NCI-H2107 (cell line): ENCODE measurements at regions not wholly inside any gene's neighbourhood (a gene's known extent, or its start where the extent isn't known, plus 50 kb on each side); places are given as distances from the start of the nearest gene placed in this dataset.

Experiments
- DNase-seq: peaks from one replicate; lab custom pipeline; 2025; lab: John Stamatoyannopoulos, UW

- DNase-seq = no peak
These were observed 496.0 kb upstream of the CLINT1 start for GRCh38 chr5:158354958-158355357.

DNA sequence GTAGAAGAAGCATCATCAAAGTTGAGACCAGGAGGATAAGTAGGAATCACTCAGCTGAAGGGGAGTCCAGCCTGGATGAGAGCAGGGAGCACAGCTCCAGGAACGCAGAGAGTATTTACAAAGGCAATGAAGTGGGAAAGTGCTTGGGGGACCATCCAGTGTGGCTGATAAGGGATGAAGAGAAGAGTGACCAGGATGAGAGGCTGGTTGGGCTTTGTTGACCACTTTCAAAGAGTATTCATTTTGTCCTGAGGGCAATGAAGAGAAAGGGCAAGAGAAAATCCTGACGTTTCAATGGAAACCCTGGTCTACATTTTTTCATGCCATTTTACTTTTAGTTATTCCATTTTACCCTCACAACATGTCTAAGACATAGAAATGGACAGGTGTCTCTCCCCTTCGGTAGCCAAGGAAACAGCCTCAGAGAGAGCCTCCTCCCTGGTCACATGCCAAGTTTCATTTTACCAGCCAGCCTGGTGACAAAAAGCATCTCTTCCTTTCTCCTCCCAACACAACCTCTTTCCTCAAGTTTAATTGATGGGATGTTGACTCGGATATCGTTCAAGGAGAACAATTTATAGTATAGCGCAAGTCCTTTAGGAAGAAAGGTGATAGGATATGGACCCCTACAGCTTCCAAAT lies 492.7 kb upstream of the CLINT1 start:
- no peak for DNase-seq

DNA sequence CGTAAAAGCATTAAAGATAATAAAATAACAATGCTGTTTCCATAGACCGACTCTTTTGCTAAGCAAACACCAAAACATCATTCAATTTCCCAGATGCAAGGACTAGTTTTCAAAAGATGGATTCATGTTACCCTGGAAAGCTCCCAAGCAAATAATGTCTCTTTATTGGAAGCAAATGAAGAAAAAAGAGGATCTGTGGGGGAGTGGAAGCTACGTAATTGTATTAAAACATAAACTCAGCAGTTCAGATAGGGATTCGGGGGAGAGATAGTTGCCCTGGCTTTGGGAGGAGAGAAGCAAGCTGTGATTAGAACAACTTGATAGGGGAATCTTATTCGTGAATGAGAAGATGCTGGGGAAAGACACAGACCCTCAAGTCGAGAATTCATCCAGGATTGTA lies 491.0 kb upstream of the CLINT1 start:
- DNase-seq = no peak

- DNase-seq = no peak
These were observed 485.4 kb upstream of the CLINT1 start for GRCh38 chr5:158344376-158344775.

GRCh38 chr5:158340608-158341007 lies 481.7 kb upstream of the CLINT1 start:
- no peak for DNase-seq

GRCh38 chr5:158326256-158326655 lies 467.3 kb upstream of the CLINT1 start:
- DNase-seq = no peak

DNA sequence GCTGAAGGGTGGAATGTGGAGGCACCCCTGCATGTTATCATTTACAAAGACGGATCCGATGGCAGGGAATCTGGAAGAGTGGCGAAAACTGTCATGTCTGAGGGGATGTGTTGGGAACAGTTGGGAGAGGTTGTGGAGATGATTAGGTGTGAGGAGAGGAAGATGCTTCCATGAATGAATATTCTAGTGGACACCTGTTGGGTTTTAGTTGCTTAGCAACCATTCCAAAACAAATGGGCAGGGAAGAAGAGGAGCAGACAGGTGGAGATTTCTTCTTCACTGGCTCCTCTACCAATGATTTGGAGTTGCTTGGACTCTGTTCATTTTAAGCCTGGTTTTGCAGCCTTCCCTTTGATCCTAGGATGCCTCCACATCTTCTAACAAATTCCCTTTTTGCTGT lies 465.3 kb upstream of the CLINT1 start:
- DNase-seq = no peak

GRCh38 chr5:158322620-158323019 lies 463.7 kb upstream of the CLINT1 start:
- no peak for DNase-seq

DNA sequence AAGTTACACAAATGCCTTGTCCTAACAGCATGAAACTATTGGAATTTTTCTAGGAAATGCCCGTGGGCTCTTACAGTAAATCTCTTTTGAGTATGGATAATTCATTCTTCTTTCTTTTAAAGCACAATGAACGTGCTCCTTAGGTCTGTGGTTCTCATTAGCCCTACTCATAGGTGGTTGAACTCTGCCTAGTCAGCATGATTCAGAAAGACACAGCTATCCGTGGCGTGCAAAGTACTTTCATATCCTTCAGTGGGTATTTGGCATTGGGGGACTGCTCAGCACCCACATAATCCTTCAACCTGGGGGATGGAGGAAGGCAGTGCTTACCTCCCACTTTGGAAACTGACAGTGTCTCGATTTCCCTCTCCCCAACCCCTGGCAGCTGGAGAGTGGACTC lies 462.0 kb upstream of the CLINT1 start:
- DNase-seq = no peak

GRCh38 chr5:158320178-158320674 lies 461.3 kb upstream of the CLINT1 start:
- no peak for DNase-seq

DNA sequence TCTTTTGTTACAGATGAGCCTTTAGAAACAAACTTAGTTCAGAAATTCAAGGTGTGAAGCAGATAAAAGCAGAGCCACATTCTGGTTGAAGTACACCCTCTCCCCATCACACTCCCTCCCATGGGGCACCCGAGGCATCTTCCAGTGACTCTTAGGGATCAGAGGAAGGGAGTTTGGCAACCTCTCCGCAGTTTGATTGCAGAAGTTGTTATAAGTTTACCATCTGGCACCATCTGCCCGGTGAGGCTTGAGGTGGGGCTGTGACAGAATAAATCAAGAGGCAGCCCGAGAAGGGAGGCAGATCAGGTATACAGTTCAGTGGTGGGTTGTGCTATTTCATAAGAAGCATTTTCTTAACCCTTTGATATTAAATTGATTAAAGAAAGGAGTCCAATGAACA lies 458.6 kb upstream of the CLINT1 start:
- DNase-seq = no peak

GRCh38 chr5:158313733-158314464 lies 455.0 kb upstream of the CLINT1 start:
- no peak for DNase-seq

- no peak for DNase-seq
These were observed 454.2 kb upstream of the CLINT1 start for GRCh38 chr5:158313027-158313732.

- DNase-seq = no peak
These were observed 450.3 kb upstream of the CLINT1 start for GRCh38 chr5:158309088-158309807.

GRCh38 chr5:158308429-158309025 lies 449.6 kb upstream of the CLINT1 start:
- no peak for DNase-seq

- no peak for DNase-seq
These were observed 446.9 kb upstream of the CLINT1 start for GRCh38 chr5:158305861-158306260.

DNA sequence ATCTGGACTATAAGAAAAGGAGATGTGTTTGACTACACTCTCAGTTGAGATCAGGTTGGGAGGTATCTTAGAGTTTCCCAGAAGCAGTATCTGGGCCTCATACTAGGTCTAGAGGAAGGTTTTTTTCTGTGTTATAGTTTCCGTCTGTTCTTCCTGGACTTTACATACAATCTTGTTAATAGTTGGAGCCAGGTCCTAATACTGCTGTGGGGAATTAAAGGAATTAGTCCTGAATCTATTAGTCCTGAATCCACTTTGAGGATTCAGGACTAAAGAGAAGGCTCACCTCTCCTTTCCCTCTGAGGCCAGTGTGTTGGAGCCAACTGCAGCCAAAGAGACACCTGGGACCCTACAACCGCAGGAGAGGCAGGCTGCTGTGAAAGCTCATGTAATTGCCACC lies 445.7 kb upstream of the CLINT1 start:
- no peak for DNase-seq

DNA sequence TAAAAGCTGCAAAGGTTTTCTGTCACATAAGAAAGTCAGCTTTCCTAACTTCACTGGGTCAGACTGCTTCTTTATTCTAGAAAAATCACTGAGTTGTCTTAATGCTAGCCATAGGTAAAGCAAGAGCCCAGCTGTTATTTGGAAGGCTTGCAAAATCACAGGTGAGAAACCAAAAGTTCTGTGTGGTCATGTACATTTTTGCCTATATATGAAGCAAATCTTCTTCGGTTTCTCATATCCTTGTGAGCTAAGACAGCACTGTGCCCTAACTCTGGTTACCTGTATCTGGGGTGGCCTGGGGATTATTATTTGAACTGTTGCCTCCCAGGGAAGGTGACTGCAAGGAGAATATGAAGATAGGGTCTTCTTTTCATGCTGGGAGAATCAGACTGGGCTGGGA lies 444.9 kb upstream of the CLINT1 start:
- DNase-seq = no peak

DNA sequence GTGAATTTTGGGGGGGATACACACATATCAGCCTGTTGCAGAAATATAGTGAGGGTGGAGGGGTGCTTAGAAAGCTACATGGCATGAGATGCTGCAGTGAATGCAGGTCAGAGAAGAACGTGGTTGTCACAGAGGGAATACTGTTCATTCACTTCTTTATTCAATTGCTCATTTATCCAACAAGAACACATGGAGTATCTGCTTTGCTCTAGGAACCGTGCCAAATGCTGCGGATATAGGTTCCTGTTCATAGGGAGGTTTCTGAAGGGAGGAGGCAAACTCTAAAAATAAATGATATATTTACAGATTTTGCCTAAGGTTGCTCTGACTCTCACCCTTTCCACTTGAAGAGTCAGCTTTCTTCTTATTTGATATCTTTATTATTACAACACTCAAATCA lies 444.3 kb upstream of the CLINT1 start:
- DNase-seq = no peak

GRCh38 chr5:158302029-158302428 lies 443.1 kb upstream of the CLINT1 start:
- no peak for DNase-seq

- no peak for DNase-seq
These were observed 442.2 kb upstream of the CLINT1 start for GRCh38 chr5:158301186-158301585.

GRCh38 chr5:158300256-158300655 lies 441.3 kb upstream of the CLINT1 start:
- DNase-seq = no peak
